ENCODE measurements at regions not wholly inside any gene's neighbourhood (a gene's known extent, or its start where the extent isn't known, plus 50 kb on each side); places are given as distances from the start of the nearest gene placed in this dataset.
"Not testable (repeated sequence)": the region's sequence is repeated elsewhere in the genome, so short reads cannot be mapped to it uniquely, and the experiment has no call there.

GRCh38 chr2:209259767-209260166 lies 164.1 kb upstream of the MAP2 start:
- DNase-seq (ENCODE audit: low spot score) = no peak
- Histone ChIP-seq H3K9ac (ENCODE audit: low read depth in 1 of 2, low read length in 2 of 2) (no peak overlapping the region), H3K27me3 (ENCODE audit: control insufficient read depth in 4 of 4, insufficient read depth in 4 of 4, low read length in 3 of 4) (no peaks in the 10 kb centered on the region), H3K27ac (ENCODE audit: low read depth in 1 of 2, low read length in 2 of 2) (no peak overlapping the region), H3K4me3 (ENCODE audit: low read depth in 1 of 3, low read length in 3 of 3) (no peak overlapping the region), H3K4me1 (ENCODE audit: control insufficient read depth in 4 of 4, insufficient read depth in 4 of 4, low read length in 3 of 4) (no peaks in the 10 kb centered on the region), H3K36me3 (ENCODE audit: control insufficient read depth in 4 of 4, insufficient read depth in 3 of 4, low read depth in 1 of 4, low read length in 3 of 4) (no peaks in the 10 kb centered on the region), H3K9me3 (ENCODE audit: control insufficient read depth in 4 of 4, low read length in 3 of 4) (no peaks in the 10 kb centered on the region)
- TF ChIP-seq FOXA2 (IDR thresholded peaks at IDR 0.05) (no peak), JUND (IDR thresholded peaks at IDR 0.05) (no peak), ZBTB33 (IDR thresholded peaks at IDR 0.05) (no peak), EGR1 (IDR thresholded peaks at IDR 0.05; ENCODE audit: low read depth in 2 of 2) (no peak), NR2F2 (IDR thresholded peaks at IDR 0.05) (no peak)
- 90% methylated on average over 7 of the region's 7 CpGs for WGBS

- Histone ChIP-seq H3K27me3 (ENCODE audit: control insufficient read depth in 4 of 4, insufficient read depth in 4 of 4, low read length in 3 of 4) (no peaks in the 10 kb centered on the region), H3K36me3 (ENCODE audit: control insufficient read depth in 4 of 4, insufficient read depth in 3 of 4, low read depth in 1 of 4, low read length in 3 of 4) (no peaks in the 10 kb centered on the region), H3K27ac (ENCODE audit: low read depth in 1 of 2, low read length in 2 of 2) (no peak overlapping the region), H3K9ac (ENCODE audit: low read depth in 1 of 2, low read length in 2 of 2) (no peak overlapping the region), H3K4me1 (ENCODE audit: control insufficient read depth in 4 of 4, insufficient read depth in 4 of 4, low read length in 3 of 4) (no peaks in the 10 kb centered on the region), H3K4me3 (ENCODE audit: low read depth in 1 of 3, low read length in 3 of 3) (no peak overlapping the region), H3K9me3 (ENCODE audit: control insufficient read depth in 4 of 4, low read length in 3 of 4) (no peaks in the 10 kb centered on the region)
- no peak for DNase-seq (ENCODE audit: low spot score)
- 93% methylated on average over 5 of the region's 5 CpGs for WGBS
- TF ChIP-seq NR2F2 (IDR thresholded peaks at IDR 0.05) (no peak), MAX (IDR thresholded peaks at IDR 0.05) (no peak), FOXA2 (IDR thresholded peaks at IDR 0.05) (no peak), RXRA (IDR thresholded peaks at IDR 0.05) (no peak), ATF3 (IDR thresholded peaks at IDR 0.05) (no peak), CTCF (IDR thresholded peaks at IDR 0.05; ENCODE audit: low read depth, low read length, missing input control) (no peak), GABPA (IDR thresholded peaks at IDR 0.05 in 1 of 2, conservative IDR thresholded peaks at IDR 0.05 in 1 of 2) (no peak)
Measured at GRCh38 chr2:209260281-209260680, 163.6 kb upstream of the MAP2 start.

GRCh38 chr2:209261366-209262053 lies 162.3 kb upstream of the MAP2 start:
- not testable (repeated sequence) for H3K4me1 ChIP-seq (ENCODE audit: control insufficient read depth in 4 of 4, insufficient read depth in 4 of 4, low read length in 3 of 4); H3K36me3 ChIP-seq (ENCODE audit: control insufficient read depth in 4 of 4, insufficient read depth in 3 of 4, low read depth in 1 of 4, low read length in 3 of 4); H3K27ac ChIP-seq (ENCODE audit: low read depth in 1 of 2, low read length in 2 of 2); H3K9ac ChIP-seq (ENCODE audit: low read depth in 1 of 2, low read length in 2 of 2); H3K9me3 ChIP-seq (ENCODE audit: control insufficient read depth in 4 of 4, low read length in 3 of 4); H3K27me3 ChIP-seq (ENCODE audit: control insufficient read depth in 4 of 4, insufficient read depth in 4 of 4, low read length in 3 of 4); DNase-seq (ENCODE audit: low spot score); H3K4me3 ChIP-seq (ENCODE audit: low read depth in 1 of 3, low read length in 3 of 3)
- WGBS = 78% methylated on average over 16 of the region's 16 CpGs
